HG03342 (cell line): ENCODE measurements at regions not wholly inside any gene's neighbourhood (a gene's known extent, or its start where the extent isn't known, plus 50 kb on each side); places are given as distances from the start of the nearest gene placed in this dataset.

ENCODE experiments used
- ATAC-seq: cut with Tn5 transposase; IDR thresholded peaks from one replicate; pipeline ENCODE4 v1.9.1; 2021; ENCODE audit warnings: mild to moderate bottlenecking, moderate library complexity; ENCODE audit not compliant: unreplicated experiment

GRCh38 chr5:54774281-54775170 is 210.9 kb downstream of the ESM1 start:
- no peak for ATAC-seq

- ATAC-seq: no peak
Measured at GRCh38 chr5:54772684-54773083, 212.7 kb downstream of the ESM1 start.

DNA sequence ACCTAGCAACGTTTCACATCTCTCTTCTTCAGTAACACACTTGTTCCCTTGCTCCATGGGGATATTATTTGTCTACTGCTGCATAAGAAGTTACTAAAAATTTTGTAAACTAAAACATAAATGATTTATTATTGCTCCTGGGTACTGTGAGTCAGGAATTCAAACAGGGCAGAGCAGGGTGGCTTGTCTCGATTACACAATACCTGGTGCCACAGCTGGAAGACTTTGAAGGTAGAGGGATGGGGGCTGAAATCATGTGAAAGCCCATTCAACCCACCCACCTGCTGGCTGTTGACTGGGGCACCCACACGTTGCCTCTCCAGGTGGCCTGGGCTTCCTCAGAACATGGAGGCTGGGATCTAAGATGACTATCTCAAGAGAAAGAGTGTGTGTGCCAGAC is 213.2 kb downstream of the ESM1 start:
- no peak for ATAC-seq

DNA sequence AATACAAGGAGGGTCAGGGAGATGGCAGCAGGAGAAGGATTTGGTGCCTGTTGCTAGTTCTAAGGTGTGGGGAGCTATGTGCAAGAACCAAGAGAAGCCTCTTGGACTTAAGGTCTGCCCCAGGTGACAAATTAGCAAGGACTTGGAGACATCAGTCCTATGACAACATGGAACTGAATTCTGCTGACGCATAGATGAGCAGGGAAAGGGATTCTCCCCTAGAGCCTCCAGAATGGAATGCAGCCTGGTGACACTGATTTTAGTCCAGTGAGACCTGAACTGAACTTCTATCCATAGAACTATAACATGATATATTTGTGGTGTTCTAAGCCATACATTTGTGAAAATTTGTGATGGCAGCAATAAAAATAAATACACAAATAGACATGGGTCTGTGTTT is 215.6 kb downstream of the ESM1 start:
- ATAC-seq: no peak

GRCh38 chr5:54769072-54769471 is 216.3 kb downstream of the ESM1 start:
- no peak for ATAC-seq

DNA sequence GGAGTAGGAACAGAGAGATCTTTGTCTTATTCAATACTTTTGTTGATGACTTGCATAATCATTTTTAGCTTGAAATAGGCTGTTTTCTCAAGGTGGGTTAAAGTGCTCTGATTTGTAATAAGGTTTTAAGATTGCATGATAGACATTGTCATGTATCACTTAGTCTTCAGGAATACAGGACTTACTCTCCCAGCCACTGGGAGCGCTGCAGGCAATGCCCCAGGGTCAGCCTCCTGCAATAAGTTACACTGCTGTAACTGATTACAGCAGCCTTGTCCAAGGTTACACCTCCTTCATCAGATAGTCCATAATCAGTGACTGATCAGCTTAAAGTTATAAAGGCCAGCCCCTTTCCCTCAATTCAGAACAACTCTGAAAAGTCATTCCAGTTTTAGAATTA is 218.6 kb downstream of the ESM1 start:
- ATAC-seq: no peak

GRCh38 chr5:54765165-54766028 is 220.0 kb downstream of the ESM1 start:
- ATAC-seq: no peak

GRCh38 chr5:54764102-54765090 is 221.0 kb downstream of the ESM1 start:
- ATAC-seq: no peak

DNA sequence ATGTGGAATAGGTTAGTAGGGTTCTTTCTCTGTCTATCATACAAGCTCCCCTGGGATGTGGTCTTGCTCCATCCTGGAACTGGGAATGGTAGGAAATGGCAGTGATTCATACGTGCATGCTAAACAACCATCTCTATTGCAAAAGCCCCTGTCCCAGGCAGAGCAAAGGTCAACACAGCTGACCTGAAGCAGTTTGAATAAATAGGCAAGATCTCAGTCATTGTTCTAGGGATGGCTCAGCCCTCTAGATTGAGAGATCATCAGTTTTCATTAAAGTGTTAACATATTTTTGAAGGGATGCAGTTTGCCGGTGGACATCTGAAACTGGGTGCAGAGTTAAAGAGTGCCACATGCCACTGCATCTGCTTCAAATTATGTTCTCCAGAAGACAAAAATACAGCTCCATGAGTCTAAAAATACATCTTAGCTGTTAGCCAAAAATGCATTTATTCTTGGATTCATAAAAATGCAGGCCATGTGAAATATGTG is 224.1 kb downstream of the ESM1 start:
- no peak for ATAC-seq

GRCh38 chr5:54760182-54760935 is 225.0 kb downstream of the ESM1 start:
- ATAC-seq: no peak

DNA sequence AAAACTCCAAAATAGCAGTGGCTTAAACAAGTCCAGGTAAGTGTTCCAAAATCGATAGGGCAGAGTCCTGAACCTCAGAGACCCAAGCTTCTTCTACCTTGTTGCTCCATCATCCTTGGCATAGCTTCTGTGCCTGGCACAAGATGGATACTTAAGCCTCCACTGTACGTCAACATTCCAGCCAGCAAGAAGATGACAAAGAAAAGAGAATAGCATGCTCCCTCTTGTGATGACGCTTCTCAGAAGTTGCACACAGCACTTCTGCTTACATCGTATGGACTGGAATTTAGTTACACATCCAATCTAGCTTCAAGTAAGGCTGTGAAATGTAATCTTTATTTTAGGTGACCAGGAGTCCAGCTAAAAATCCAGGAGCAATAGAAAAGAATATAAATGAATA is 227.4 kb downstream of the ESM1 start:
- no peak for ATAC-seq

- ATAC-seq: no peak
Measured at GRCh38 chr5:54757541-54757940, 227.9 kb downstream of the ESM1 start.

- no peak for ATAC-seq
Measured at GRCh38 chr5:54756796-54757402, 228.5 kb downstream of the ESM1 start.

- ATAC-seq: no peak
Measured at GRCh38 chr5:54756301-54756700, 229.1 kb downstream of the ESM1 start.

GRCh38 chr5:54754878-54755277 is 230.5 kb downstream of the ESM1 start:
- no peak for ATAC-seq

DNA sequence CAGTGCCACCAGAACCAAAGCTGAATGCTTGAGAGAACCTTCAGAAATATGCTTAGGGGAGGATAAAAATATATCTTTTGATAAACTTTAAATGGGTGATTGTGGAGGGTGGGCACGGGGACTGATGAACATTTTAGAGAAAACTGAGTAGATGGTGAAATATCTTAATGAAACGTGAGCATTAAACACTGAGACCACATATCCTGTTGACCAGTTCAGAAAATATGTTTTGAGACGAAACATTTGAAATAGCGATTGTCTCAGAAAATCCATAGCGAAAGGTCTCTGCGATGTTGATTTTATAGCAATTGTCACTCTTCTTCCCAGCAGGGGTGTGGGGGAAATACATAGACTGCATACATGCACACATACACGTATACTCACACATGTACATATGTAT is 231.0 kb downstream of the ESM1 start:
- no peak for ATAC-seq

GRCh38 chr5:54753753-54754152 is 231.6 kb downstream of the ESM1 start:
- no peak for ATAC-seq

DNA sequence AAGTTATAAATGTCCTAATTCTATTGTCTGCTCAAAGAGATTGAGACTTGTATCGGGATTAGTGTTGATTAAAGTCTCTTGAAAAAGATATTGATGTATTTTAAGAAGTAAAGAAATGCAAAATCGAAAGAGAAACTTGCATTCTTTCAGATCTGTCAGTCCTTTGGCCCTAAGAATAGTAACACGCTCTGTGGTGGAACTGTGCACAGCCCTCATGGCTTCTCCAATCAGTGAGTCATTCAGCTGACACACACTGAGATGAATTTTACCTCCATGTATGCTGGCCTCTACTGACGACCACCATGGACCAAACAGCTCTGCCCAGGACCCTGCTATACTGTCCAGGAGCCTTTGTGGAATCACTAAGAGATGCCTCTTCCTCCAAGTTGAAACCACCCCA is 232.4 kb downstream of the ESM1 start:
- peak; percentile 79 for ATAC-seq

DNA sequence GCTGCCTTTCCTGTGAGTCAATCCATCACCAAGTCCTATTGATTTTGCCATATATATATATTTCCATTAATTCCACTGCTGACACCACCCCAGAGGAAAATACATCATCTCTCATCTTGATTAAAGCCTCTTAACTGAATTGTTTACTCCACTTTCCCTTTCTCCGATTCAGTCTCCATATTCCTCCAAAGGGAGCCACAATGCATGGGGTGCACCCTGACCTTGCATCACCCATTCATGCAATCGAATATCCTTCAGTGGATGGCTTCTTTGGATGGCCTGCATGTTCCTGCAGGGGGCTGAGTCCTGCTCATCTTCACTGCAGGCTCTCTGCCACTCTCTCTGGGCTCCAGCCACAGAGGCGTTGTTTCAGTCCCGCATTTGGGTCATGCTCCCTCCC is 231.0 kb downstream of the SNX18 start:
- no peak for ATAC-seq
